H1 (cell line): ENCODE measurements at regions not wholly inside any gene's neighbourhood (a gene's known extent, or its start where the extent isn't known, plus 50 kb on each side); places are given as distances from the start of the nearest gene placed in this dataset.

ENCODE experiments used
- CTCF ChIA-PET: fragments of 300-600 bp; sonication (Branson Sonifier 250); formaldehyde crosslinking; loops from one replicate; lab custom pipeline; 2021; ENCODE audit not compliant: partially characterized antibody; lab: Charles Lee
- POLR2A ChIA-PET: fragments of 300-600 bp; sonication (Branson Sonifier 250); formaldehyde crosslinking; loops from one replicate; lab custom pipeline; 2021; ENCODE audit warnings: inconsistent platforms; ENCODE audit not compliant: partially characterized antibody; lab: Charles Lee
- DNase-seq, 2 experiments: peaks; one replicate each; pipeline versions ENCODE4 v3.0.0 to v3.0.0-alpha.2; 2010 to 2022; ENCODE audit warnings: low spot score in 2 of 2, low read depth in 1 of 2, mixed read lengths in 1 of 2
- FAIRE-seq: peaks from 2 replicates; lab custom pipeline; 2011; peaks lifted over from hg19 to GRCh38; lab: Jason Lieb, UNC
- H2AFZ ChIP-seq: 2 replicates; pipeline ENCODE4 v1.8.1; 2012; ENCODE audit warnings: low read length, inconsistent platforms
- H2AK5ac ChIP-seq: 2 replicates; pipeline ENCODE4 v1.6.1; 2013; ENCODE audit warnings: low read depth, low read length
- H2BK120ac ChIP-seq: replicated peaks from 2 replicates; pipeline ENCODE3; 2013; ENCODE audit warnings: low read depth, low read length, inconsistent platforms
- H2BK12ac ChIP-seq: 2 replicates; pipeline ENCODE4 v1.6.1; 2013; ENCODE audit warnings: low read depth, low read length
- H2BK15ac ChIP-seq: 2 replicates; pipeline ENCODE4 v1.6.1; 2013; ENCODE audit warnings: low read length
- H2BK20ac ChIP-seq: 2 replicates; pipeline ENCODE4 v1.6.1; 2013; ENCODE audit warnings: low read length
- H2BK5ac ChIP-seq: 2 replicates; pipeline ENCODE4 v1.6.1; 2013; ENCODE audit warnings: low read depth, low read length
- H3K14ac ChIP-seq: 2 replicates; pipeline ENCODE4 v1.6.1; 2013; ENCODE audit warnings: inconsistent platforms; ENCODE audit not compliant: insufficient read length
- H3K18ac ChIP-seq: 2 replicates; pipeline ENCODE4 v1.6.1; 2013; ENCODE audit warnings: low read length; ENCODE audit errors: extremely low read depth
- H3K23ac ChIP-seq: 2 replicates; pipeline ENCODE4 v1.6.1; 2013; ENCODE audit warnings: inconsistent platforms; ENCODE audit not compliant: insufficient read length
- H3K23me2 ChIP-seq: 2 replicates; pipeline ENCODE4 v1.6.1; 2013; ENCODE audit warnings: low read depth, low read length
- H3K27ac ChIP-seq: 2 replicates; pipeline ENCODE4 v1.6.1; 2011; ENCODE audit warnings: low read depth, low read length, inconsistent platforms
- H3K27me3 ChIP-seq, 4 experiments: replicated peaks in 1 of 4; 1 replicate in 1 of 4; 2 replicates in 3 of 4; pipeline versions ENCODE4 v1.6.1 to v1.8.1; 2011 to 2013; ENCODE audit warnings: low read length in 3 of 4, mild to moderate bottlenecking in 3 of 4, inconsistent platforms in 2 of 4, mixed read lengths in 2 of 4, moderate library complexity in 1 of 4; ENCODE audit not compliant: control insufficient read depth in 3 of 4, insufficient read depth in 3 of 4; ENCODE audit errors: extremely low read depth in 1 of 4
- H3K36me3 ChIP-seq, 4 experiments: 2 replicates each; pipeline versions ENCODE4 v1.6.1 to v1.8.1; 2011 to 2013; ENCODE audit warnings: mild to moderate bottlenecking in 4 of 4, low read length in 3 of 4, moderate library complexity in 2 of 4, control low read depth in 1 of 4, inconsistent platforms in 1 of 4; ENCODE audit not compliant: insufficient read depth in 4 of 4, control insufficient read depth in 2 of 4
- H3K4ac ChIP-seq: replicated peaks from 2 replicates; pipeline ENCODE3; 2013; ENCODE audit warnings: low read length, low read depth, mixed read lengths, inconsistent platforms; ENCODE audit not compliant: insufficient read length
- H3K4me1 ChIP-seq, 4 experiments: replicated peaks in 1 of 4; 1 replicate in 1 of 4; 2 replicates in 3 of 4; pipeline versions ENCODE4 v1.6.1 to v1.8.1; 2011 to 2013; ENCODE audit warnings: low read length in 3 of 4, inconsistent platforms in 2 of 4, mixed read lengths in 1 of 4; ENCODE audit not compliant: insufficient read depth in 4 of 4, control insufficient read depth in 3 of 4
- H3K4me2 ChIP-seq, 2 experiments: 2 replicates each; pipeline versions ENCODE4 v1.6.1 to v1.8.1; 2011 to 2013; ENCODE audit warnings: low read depth in 2 of 2, low read length in 2 of 2, control low read depth in 1 of 2, inconsistent platforms in 1 of 2, mild to moderate bottlenecking in 1 of 2; ENCODE audit not compliant: insufficient read depth in 1 of 2
- H3K4me3 ChIP-seq, 4 experiments: fragments of 200-600, 300-600 bp in 1 of 4; sonication (generic), shearing (Covaris generic), sonication (Bioruptor Twin) in 1 of 4; 2 replicates each; pipeline versions ENCODE4 v1.5.1 to v1.8.1; 2011 to 2016; ENCODE audit warnings: low read length in 4 of 4, low read depth in 3 of 4, control low read depth in 2 of 4, inconsistent platforms in 2 of 4, mild to moderate bottlenecking in 2 of 4, mixed read lengths in 1 of 4, moderate library complexity in 1 of 4; ENCODE audit not compliant: insufficient read depth in 2 of 4; ENCODE audit errors: extremely low read depth in 1 of 4
- H3K56ac ChIP-seq: replicated peaks from 2 replicates; pipeline ENCODE3; 2013; ENCODE audit warnings: low read depth, mild to moderate bottlenecking, mixed read lengths, low read length, inconsistent platforms; ENCODE audit not compliant: insufficient read length
- H3K79me1 ChIP-seq: 2 replicates; pipeline ENCODE4 v1.6.1; 2013; ENCODE audit warnings: low read depth, low read length, control low read depth
- H3K79me2 ChIP-seq, 2 experiments: 2 replicates each; pipeline versions ENCODE4 v1.6.1 to v1.8.1; 2012 to 2013; ENCODE audit warnings: low read length in 2 of 2, mild to moderate bottlenecking in 2 of 2, inconsistent platforms in 1 of 2; ENCODE audit not compliant: insufficient read depth in 2 of 2, control insufficient read depth in 1 of 2
- H3K9ac ChIP-seq, 4 experiments: replicated peaks in 1 of 4; 1 replicate in 1 of 4; 2 replicates in 3 of 4; pipeline versions ENCODE4 v1.6.1 to v1.8.1; 2011 to 2013; ENCODE audit warnings: low read depth in 3 of 4, low read length in 3 of 4, control low read depth in 2 of 4, mild to moderate bottlenecking in 2 of 4, moderate library complexity in 2 of 4, inconsistent platforms in 1 of 4; ENCODE audit errors: extremely low read depth in 1 of 4
- H3K9me3 ChIP-seq, 2 experiments: 2 replicates each; pipeline versions ENCODE4 v1.6.1 to v1.8.1; 2012 to 2013; ENCODE audit warnings: mild to moderate bottlenecking in 2 of 2, moderate library complexity in 2 of 2, control low read depth in 1 of 2, inconsistent platforms in 1 of 2, low read depth in 1 of 2, low read length in 1 of 2, mixed read lengths in 1 of 2; ENCODE audit not compliant: insufficient read depth in 2 of 2
- H4K20me1 ChIP-seq, 2 experiments: replicated peaks in 1 of 2; 2 replicates each; pipeline versions ENCODE3 to v1.8.1; 2011 to 2013; ENCODE audit warnings: inconsistent platforms in 2 of 2, low read length in 2 of 2, mild to moderate bottlenecking in 1 of 2; ENCODE audit not compliant: insufficient read depth in 2 of 2, control insufficient read depth in 1 of 2
- H4K5ac ChIP-seq: 2 replicates; pipeline ENCODE4 v1.6.1; 2013; ENCODE audit warnings: low read length, low read depth, mixed read lengths, inconsistent platforms; ENCODE audit not compliant: insufficient read length
- H4K8ac ChIP-seq: 2 replicates; pipeline ENCODE4 v1.8.0; 2013; ENCODE audit warnings: mild to moderate bottlenecking, moderate library complexity, low read length, inconsistent platforms; ENCODE audit not compliant: insufficient read depth; ENCODE audit errors: extremely low read depth
- H4K91ac ChIP-seq: replicated peaks from 2 replicates; pipeline ENCODE3; 2013; ENCODE audit warnings: low read length, mixed read lengths, inconsistent platforms; ENCODE audit not compliant: insufficient read length
- CBX8 ChIP-seq: fragments of 300-800, 300-1000 bp; sonication (generic); IDR thresholded peaks from 2 replicates; pipeline ENCODE4 v1.7.1; 2016; ENCODE audit warnings: low read depth, low read length, borderline replicate concordance
- CHD2 ChIP-seq: IDR thresholded peaks from 2 replicates; pipeline ENCODE4 v1.6.1; 2012; ENCODE audit warnings: low read length, improper control_type of control experiment
- ZNF274 ChIP-seq: IDR thresholded peaks from 2 replicates; pipeline ENCODE4 v1.7.0; 2012; ENCODE audit warnings: low read length, borderline replicate concordance; ENCODE audit errors: extremely low read depth
- WGBS, 2 experiments: shearing (Covaris generic) in 1 of 2; methylation state at CpG; one replicate each; pipeline versions ENCODE4 v1.1.6 to v1.1.7; 2013 to 2015; ENCODE audit warnings: low lambda C conversion rate in 2 of 2, mixed read lengths in 2 of 2, inconsistent platforms in 1 of 2, low coverage in 1 of 2, missing lambda C conversion rate in 1 of 2; ENCODE audit not compliant: insufficient replicate concordance in 2 of 2, insufficient coverage in 1 of 2, insufficient read length in 1 of 2; ENCODE audit errors: extremely low coverage in 1 of 2, missing lambda C conversion rate in 1 of 2; 5-methylcytosine and 5-hydroxymethylcytosine counted together

DNA sequence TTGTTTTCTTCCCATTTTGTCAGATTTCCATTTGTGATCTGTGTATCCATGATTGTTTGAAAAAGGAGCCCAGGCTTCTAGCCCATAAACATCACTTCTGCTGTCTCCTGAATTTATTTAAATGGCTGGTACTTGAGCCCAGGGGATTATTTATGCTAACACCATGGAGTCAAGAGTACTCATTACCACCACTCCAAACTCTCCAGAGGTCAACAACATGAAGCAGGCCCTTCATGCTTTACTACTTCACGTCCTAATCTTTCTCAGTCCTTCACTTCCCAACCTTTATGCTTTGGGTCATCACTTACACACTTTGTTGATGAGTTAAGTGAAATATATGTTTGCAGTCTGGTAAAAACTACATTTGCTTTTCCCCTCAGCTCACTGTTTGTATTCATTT is 247.8 kb downstream of the BMP2 start:
- H3K79me2 ChIP-seq: no peaks in the 10 kb centered on the region
- H3K4me2 ChIP-seq: no peak overlapping the region
- H2AFZ ChIP-seq: peak overlapping the region; percentile 41
- ChIA-PET POLR2A (interaction anchor here (0.6 kb wide), 1 partner anchor 452 kb away, joined by 3 read pairs; no protein-coding TSS in a partner anchor), CTCF (interaction anchor here (2.5 kb wide), 1 partner anchor 16 kb away, joined by 11 read pairs; no protein-coding TSS in a partner anchor)
- no peak overlapping the region for H3K23ac ChIP-seq
- no peak overlapping the region for H4K5ac ChIP-seq
- no peak overlapping the region for H3K4me3 ChIP-seq
- H2BK20ac ChIP-seq: no peak overlapping the region
- H3K27ac ChIP-seq: no peak overlapping the region
- H3K79me1 ChIP-seq: no peaks in the 10 kb centered on the region
- H3K9ac ChIP-seq: no peak overlapping the region
- no peak overlapping the region for H2BK12ac ChIP-seq
- no peak overlapping the region for H2BK120ac ChIP-seq
- no peak overlapping the region for H2BK15ac ChIP-seq
- no peaks in the 10 kb centered on the region for H3K27me3 ChIP-seq
- H4K8ac ChIP-seq: no peak overlapping the region
- H4K20me1 ChIP-seq: no peaks in the 10 kb centered on the region
- 96% methylated on average over 1 of the region's 1 CpG; no CpG with 5 or more reads in 1 of the 2 experiments for WGBS, 2 experiments
- H3K4ac ChIP-seq: no peak overlapping the region
- no peak for FAIRE-seq
- no peaks in the 10 kb centered on the region for H3K23me2 ChIP-seq
- H3K36me3 ChIP-seq: no peaks in the 10 kb centered on the region
- H3K4me1 ChIP-seq: no peaks in the 10 kb centered on the region
- H3K14ac ChIP-seq: no peak overlapping the region
- H3K9me3 ChIP-seq: no peaks in the 10 kb centered on the region
- no peak overlapping the region for H3K56ac ChIP-seq
- H2AK5ac ChIP-seq: no peak overlapping the region
- no peak overlapping the region for H3K18ac ChIP-seq
- H2BK5ac ChIP-seq: no peak overlapping the region
- DNase-seq: no peak
- no peak overlapping the region for H4K91ac ChIP-seq
- TF ChIP-seq CHD2 (no peak), CBX8 (no peak), ZNF274 (no peak)
